ENCODE measurements at regions not wholly inside any gene's neighbourhood (a gene's known extent, or its start where the extent isn't known, plus 50 kb on each side); places are given as distances from the start of the nearest gene placed in this dataset.

GRCh38 chr16:62664566-62664965, 628.3 kb upstream of the CDH8 start:
- no peak for DNase-seq

GRCh38 chr16:62661435-62661834, 625.2 kb upstream of the CDH8 start:
- DNase-seq: no peak

GRCh38 chr16:62657116-62657515, 620.9 kb upstream of the CDH8 start:
- no peak for DNase-seq

GRCh38 chr16:62652441-62653120, 616.3 kb upstream of the CDH8 start:
- no peak for DNase-seq

GRCh38 chr16:62648256-62648655, 612.0 kb upstream of the CDH8 start:
- no peak for DNase-seq

- no peak for DNase-seq
Observed at GRCh38 chr16:62644030-62644812, 608.0 kb upstream of the CDH8 start.

GRCh38 chr16:62642677-62643076, 606.4 kb upstream of the CDH8 start:
- DNase-seq: no peak

- no peak for DNase-seq
Observed at GRCh38 chr16:62639890-62640289, 603.7 kb upstream of the CDH8 start.

- no peak for DNase-seq
Observed at GRCh38 chr16:62638964-62639870, 603.0 kb upstream of the CDH8 start.

- DNase-seq: no peak
Observed at GRCh38 chr16:62638324-62638911, 602.2 kb upstream of the CDH8 start.

GRCh38 chr16:62625326-62625725, 589.1 kb upstream of the CDH8 start:
- no peak for DNase-seq

- DNase-seq: no peak
Observed at GRCh38 chr16:62620275-62620674, 584.0 kb upstream of the CDH8 start.

GRCh38 chr16:62615526-62615925, 579.3 kb upstream of the CDH8 start:
- DNase-seq: no peak

- no peak for DNase-seq
Observed at GRCh38 chr16:62610291-62610690, 574.1 kb upstream of the CDH8 start.

GRCh38 chr16:62602790-62603189, 566.6 kb upstream of the CDH8 start:
- DNase-seq: no peak

- DNase-seq: no peak
Observed at GRCh38 chr16:62597875-62598274, 561.6 kb upstream of the CDH8 start.

- no peak for DNase-seq
Observed at GRCh38 chr16:62596584-62596983, 560.3 kb upstream of the CDH8 start.

GRCh38 chr16:62596125-62596524, 559.9 kb upstream of the CDH8 start:
- no peak for DNase-seq

- DNase-seq: no peak
Observed at GRCh38 chr16:62586128-62586862, 550.1 kb upstream of the CDH8 start.

GRCh38 chr16:62585041-62585545, 548.9 kb upstream of the CDH8 start:
- no peak for DNase-seq

GRCh38 chr16:62583414-62583813, 547.2 kb upstream of the CDH8 start:
- no peak for DNase-seq

GRCh38 chr16:62573466-62573865, 537.2 kb upstream of the CDH8 start:
- no peak for DNase-seq

Data from NCI-H2029 treated with DMSO at 0.1 percent for 48 hours (cell line).